22Rv1 (cell line): ENCODE measurements at regions not wholly inside any gene's neighbourhood (a gene's known extent, or its start where the extent isn't known, plus 50 kb on each side); places are given as distances from the start of the nearest gene placed in this dataset.

Experiments used
- CTCF ChIP-seq: fragments of 450-650 bp; IDR thresholded peaks from 2 replicates; pipeline ENCODE4 v1.5.1; 2017; ENCODE audit warnings: mild to moderate bottlenecking
- ZFX ChIP-seq: fragments of 450-650 bp; IDR thresholded peaks from 2 replicates; pipeline ENCODE4 v1.6.1; 2017; ENCODE audit warnings: antibody characterized with exemption, borderline replicate concordance

- no peak for TF ChIP-seq CTCF
- no peak for TF ChIP-seq ZFX
These were observed 130.8 kb downstream of the FOXI3 start for GRCh38 chr2:88321449-88322248.
